NK-92 treated with Interleukin-12 subunit alpha and Interleukin-12 subunit beta, amount 100 ng/mL, for 24 hours (cell line): ENCODE measurements at regions not wholly inside any gene's neighbourhood (a gene's known extent, or its start where the extent isn't known, plus 50 kb on each side); places are given as distances from the start of the nearest gene placed in this dataset.
A peak's percentile ranks its signal among the peaks of the same experiment; 100 is the strongest.

Experiments
- DNase-seq: peaks from one replicate; lab custom pipeline; 2025; lab: John Stamatoyannopoulos, UW

- no peak for DNase-seq
Observed at GRCh38 chr2:153005071-153005730, 286.8 kb downstream of the ARL6IP6 start.

- no peak for DNase-seq
Observed at GRCh38 chr2:153004627-153005026, 286.2 kb downstream of the ARL6IP6 start.

DNA sequence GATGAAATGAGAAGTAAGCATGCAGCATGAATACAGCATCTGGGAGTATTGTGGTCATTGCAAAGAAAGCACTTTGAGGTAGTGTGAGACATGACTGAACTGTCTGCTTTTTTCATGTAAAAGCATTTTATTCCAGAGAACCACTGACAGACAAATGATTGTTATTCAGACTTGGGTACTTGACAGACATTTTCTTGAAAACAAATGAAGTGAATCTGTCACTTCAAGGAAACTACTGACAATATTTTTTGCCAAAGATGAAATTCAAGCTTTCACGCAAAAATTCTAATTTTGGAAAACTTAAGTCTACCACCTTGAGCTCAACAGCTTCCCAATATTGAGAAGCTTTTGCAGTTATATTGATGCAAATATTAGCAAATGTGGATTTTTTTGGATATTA lies 255.7 kb downstream of the ARL6IP6 start:
- DNase-seq: no peak

DNA sequence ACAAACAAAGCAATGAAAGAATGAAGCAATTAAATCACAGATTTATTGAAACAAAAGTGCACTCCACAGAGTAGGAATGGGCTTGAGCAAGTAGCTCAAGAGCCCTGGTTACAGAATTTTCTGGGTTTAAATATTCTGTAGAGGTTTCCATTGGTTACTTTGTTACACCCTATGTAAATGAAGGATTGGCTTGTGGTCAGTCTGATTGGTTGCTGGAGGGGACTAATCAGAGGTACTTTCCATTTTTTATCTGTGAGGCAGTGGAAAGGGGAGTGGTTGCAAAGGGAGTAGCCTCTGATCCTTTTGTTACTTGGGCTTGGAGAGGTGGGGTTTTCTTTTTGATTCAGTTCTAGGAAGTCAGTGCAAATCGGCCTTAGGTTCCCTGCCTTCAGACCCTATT lies 253.3 kb downstream of the ARL6IP6 start:
- DNase-seq: no peak

- DNase-seq: no peak
Observed at GRCh38 chr2:152962446-152962845, 244.0 kb downstream of the ARL6IP6 start.

DNA sequence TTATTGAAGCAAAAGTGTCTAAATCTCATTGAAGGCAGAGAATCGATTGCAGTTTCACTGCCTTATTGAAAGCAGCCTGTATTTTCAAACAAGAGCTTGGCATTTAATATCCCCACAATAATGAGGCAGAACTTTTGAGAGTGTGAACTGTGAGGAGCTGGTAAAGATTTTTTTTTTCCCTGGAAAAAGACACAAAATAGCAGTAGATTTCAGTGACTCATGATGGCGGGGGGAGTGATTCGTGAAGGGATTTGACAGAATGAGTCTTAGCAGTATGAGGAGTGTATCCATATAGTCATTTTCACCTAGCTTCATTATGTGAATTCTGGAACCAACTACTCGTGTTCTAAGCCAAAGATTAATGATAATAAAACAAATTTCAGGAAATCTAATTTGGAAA lies 242.9 kb downstream of the ARL6IP6 start:
- DNase-seq: no peak

GRCh38 chr2:152950126-152950525 lies 231.7 kb downstream of the ARL6IP6 start:
- no peak for DNase-seq

GRCh38 chr2:152944099-152944498 lies 225.7 kb downstream of the ARL6IP6 start:
- DNase-seq: no peak

DNA sequence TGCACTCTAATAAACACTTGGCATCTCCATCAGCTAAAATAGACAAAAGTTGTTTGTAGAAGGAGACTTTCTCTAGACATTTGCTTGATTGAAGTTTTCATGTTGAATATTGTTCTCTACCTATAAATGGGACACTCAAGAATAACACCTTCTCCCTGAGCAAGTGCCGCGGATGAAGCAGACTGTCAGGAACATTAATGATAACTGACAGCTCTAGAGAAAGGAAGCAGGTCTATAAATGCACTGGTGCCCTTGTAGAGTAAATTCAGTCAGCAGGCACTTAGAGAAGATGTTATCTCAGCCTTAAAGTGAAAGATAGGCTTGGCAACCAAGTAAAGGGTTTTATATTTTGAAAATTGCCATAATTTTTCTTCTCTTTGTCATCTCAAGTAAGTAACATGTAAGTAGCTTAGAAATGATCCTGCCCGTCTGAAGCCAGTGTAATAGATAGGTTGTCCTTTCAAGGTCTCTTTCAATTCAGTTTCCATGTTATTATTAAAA lies 224.6 kb downstream of the ARL6IP6 start:
- no peak for DNase-seq

DNA sequence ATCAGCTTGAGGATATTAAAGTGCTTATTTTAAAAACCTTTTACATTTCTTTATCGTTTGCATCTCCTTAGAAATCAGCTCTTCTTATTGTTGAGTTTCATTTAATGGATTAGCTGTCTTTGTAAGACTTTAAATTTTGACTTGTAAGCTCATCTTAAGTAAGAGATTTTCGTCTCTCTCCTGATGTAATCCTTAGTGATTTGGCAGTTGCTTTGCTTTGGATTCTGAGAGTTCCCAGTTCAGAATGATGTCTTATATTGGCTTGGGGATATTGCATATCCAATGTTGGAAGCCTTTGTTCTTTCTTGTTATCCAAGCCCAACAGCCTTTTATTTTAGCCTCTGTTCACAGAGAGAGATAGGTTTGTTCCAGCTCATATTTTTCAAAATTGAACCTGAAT lies 212.1 kb downstream of the ARL6IP6 start:
- DNase-seq: no peak

DNA sequence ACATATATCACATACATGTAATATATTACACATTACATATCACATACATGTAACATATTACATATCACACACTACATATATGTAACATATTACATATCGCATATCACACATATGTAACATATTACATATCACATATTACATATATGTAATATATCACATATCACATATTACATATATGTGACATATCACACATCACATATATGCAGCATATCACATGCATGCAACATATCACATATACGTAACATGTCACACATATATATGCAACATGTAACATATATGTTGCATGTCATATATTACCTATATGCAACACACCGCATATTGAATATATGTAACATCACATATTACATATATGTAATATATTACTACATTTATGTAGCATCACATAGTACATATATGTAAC lies 211.2 kb downstream of the ARL6IP6 start:
- no peak for DNase-seq

DNA sequence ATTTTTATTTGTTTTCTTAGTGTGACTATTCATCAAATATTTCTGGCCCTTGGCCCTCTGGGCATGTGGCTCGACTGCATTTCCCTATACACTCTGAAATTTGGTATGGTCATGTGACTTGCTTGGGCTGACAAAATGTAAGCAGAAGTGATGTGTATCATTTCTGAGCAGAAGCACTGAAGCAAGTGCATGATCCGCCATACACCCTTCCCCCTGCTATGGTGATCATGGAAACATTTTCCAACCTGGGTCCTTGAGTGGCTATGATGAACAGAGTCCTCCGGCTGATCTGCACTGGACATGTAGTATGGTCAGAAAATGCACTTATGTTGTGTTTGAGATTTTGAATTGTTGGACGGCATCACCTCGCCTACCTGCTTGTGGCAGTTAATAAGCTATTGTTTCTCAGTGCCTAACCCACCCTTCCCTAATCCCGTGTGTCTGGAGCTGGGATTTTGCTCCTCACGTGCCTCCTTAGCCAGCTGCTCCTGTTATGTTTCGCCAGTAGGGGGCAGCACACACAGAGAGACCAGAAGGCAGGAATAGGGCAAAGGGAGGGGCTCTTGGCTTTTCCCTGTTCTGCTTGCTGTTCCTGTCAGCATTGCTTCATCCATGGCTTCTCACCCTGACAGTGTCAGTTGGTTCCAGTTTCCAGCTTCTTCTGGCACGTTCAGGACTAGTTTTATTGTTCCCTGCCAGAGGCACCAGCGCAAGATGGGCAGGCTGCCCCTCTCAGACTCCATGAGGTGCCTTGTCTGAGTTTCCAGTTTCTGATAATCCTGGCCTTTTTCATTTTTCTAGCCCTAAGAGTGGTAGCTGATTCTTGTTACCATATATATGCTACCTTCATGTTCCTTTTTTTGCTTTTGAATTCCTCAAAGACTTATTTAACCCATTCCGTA lies 207.4 kb downstream of the ARL6IP6 start:
- peak; percentile 31 for DNase-seq

DNA sequence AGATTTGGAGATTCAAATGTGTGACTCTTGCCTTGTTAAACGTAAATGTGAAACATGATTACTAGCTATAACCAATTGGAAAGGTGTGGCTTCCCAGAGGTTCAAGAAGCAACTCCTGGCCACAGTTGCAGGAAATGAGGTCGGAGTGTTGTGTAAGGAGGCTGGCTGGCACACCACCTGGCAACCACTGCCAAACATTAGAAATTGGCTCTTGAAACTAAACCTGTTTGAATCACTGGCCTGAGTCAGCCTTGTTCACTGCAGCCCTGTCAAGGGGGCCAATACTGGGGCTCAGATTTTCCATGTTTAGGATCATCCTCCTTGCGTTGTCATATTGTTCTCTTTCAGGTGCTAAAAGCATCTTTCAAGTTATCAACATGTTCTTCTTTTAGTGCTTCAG lies 206.3 kb downstream of the ARL6IP6 start:
- DNase-seq: no peak

DNA sequence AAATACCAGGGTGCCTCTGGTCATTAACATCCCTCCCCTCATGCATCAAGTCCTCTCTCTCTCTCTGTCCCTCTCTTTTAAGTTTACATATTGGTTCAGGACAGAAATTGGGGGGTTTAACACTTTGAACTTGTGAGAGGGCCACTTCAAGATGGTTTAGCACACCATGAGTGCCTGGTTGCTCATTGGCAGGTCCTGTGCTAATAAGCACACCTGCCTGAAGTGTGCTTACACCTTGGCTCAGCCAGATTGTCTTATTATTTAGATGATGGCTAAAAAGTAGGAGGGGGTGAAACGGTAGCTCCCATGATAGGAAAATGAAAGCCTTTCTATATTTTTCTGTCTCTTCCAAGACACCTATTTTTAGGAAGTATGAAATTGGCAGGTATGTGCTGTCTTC lies 205.8 kb downstream of the ARL6IP6 start:
- no peak for DNase-seq

GRCh38 chr2:152920846-152921245 lies 202.4 kb downstream of the ARL6IP6 start:
- no peak for DNase-seq

DNA sequence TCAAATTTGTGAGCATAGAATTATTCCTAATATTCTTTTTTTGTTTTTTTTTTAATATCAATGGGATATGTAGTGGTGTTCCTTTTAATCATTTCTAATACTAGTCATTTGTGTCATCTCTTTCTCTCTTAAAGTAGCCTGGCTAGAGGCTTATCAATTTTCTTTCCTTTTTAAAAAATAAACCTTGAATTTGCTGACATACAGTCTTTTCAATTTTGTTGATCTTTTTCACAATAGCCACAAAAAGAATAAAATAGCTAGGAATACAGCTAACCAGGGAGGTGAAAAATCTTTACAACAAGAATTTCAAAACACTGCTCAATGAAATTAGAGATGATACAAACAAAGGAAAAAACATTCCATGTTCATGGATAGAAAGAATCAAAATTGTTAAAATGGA lies 192.6 kb downstream of the ARL6IP6 start:
- DNase-seq: no peak

DNA sequence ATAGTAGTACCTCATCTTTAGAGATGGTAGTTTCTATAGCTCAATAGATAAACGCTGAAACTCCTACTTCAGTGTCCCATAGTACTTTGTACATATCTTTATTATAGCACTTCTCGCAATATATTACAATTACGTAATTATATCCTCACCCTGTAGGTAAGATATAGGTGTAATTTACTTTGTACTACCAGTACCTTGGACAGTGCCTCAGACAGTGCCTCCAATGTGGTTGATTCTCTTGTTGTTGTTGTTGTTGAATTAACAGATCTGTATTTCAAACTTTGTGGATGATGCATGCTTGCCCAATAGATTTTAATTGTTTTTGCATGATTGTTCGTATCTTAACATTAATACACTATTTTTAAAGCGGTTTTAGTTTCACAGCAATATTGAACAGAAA lies 188.6 kb downstream of the ARL6IP6 start:
- DNase-seq: no peak

GRCh38 chr2:152894051-152894450 lies 175.6 kb downstream of the ARL6IP6 start:
- DNase-seq: no peak

DNA sequence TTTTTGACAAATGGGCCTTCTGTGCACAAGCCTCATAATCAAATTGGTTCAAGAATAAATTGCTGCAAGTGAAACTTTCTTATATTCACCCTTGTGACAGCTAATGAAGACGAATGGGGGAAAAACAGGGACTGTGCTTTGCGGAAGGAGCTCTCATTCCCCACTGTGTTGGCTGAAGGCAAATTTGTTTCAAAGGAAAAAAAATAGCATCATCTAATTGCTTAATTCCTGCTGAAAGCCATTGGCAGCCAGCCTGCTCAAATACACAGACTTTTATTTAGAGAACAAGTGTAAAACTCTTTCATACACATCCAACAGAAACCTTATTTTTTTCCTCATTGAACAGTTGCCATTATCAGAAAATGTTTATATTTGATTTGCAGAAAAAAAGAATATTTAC lies 172.3 kb downstream of the ARL6IP6 start:
- DNase-seq: no peak

- no peak for DNase-seq
Observed at GRCh38 chr2:152883951-152884487, 165.6 kb downstream of the ARL6IP6 start.

GRCh38 chr2:152881527-152881926 lies 163.1 kb downstream of the ARL6IP6 start:
- no peak for DNase-seq

- DNase-seq: no peak
Observed at GRCh38 chr2:152879275-152879674, 160.9 kb downstream of the ARL6IP6 start.
